Neural cell (in vitro differentiated cells): ENCODE measurements at regions not wholly inside any gene's neighbourhood (a gene's known extent, or its start where the extent isn't known, plus 50 kb on each side); places are given as distances from the start of the nearest gene placed in this dataset.

ENCODE experiments used
- H2AFZ ChIP-seq: fragments of 200-600, 300-800 bp; sonication (generic), shearing (Covaris generic); 2 replicates; pipeline ENCODE4 v1.6.0; 2014; ENCODE audit warnings: low read depth, mild to moderate bottlenecking, antibody characterized with exemption, low read length, moderate library complexity
- H3F3A ChIP-seq: fragments of 200-600 bp; shearing (Covaris generic); 2 replicates; pipeline ENCODE4 v1.6.1; 2016; ENCODE audit warnings: mild to moderate bottlenecking, moderate library complexity, mixed read lengths, antibody characterized with exemption, low read length; ENCODE audit not compliant: insufficient read depth, poor library complexity, severe bottlenecking
- H3K27ac ChIP-seq: fragments of 200-600, 300-800 bp; sonication (generic), shearing (Covaris generic); 2 replicates; pipeline ENCODE4 v1.5.1; 2014; ENCODE audit warnings: mild to moderate bottlenecking, low read length, moderate library complexity
- H3K27me3 ChIP-seq: fragments of 300-800, 200-600 bp; sonication (generic), shearing (Covaris generic); 2 replicates; pipeline ENCODE4 v1.6.0; 2014; ENCODE audit warnings: mild to moderate bottlenecking, low read depth, low read length, moderate library complexity; ENCODE audit not compliant: insufficient read depth
- H3K36me3 ChIP-seq: fragments of 300-800, 200-600 bp; sonication (generic), shearing (Covaris generic); 2 replicates; pipeline ENCODE4 v1.5.1; 2014; ENCODE audit warnings: mild to moderate bottlenecking, antibody characterized with exemption, low read length, moderate library complexity; ENCODE audit not compliant: insufficient read depth
- H3K4me2 ChIP-seq: fragments of 300-800, 200-600 bp; sonication (generic), shearing (Covaris generic); 2 replicates; pipeline ENCODE4 v1.6.0; 2014; ENCODE audit warnings: mild to moderate bottlenecking, low read length
- H3K4me3 ChIP-seq: fragments of 300-800, 200-600 bp; sonication (generic), shearing (Covaris generic); 2 replicates; pipeline ENCODE4 v1.5.1; 2014; ENCODE audit warnings: mild to moderate bottlenecking, low read length, moderate library complexity
- H3K79me2 ChIP-seq: fragments of 200-600 bp; shearing (Covaris generic); replicated peaks from 2 replicates; pipeline ENCODE4 v1.6.0; 2014; ENCODE audit warnings: mild to moderate bottlenecking, low read length, moderate library complexity; ENCODE audit not compliant: insufficient read depth
- H3K9ac ChIP-seq: fragments of 300-800, 200-600 bp; sonication (generic), shearing (Covaris generic); 2 replicates; pipeline ENCODE4 v1.6.1; 2016; ENCODE audit warnings: mild to moderate bottlenecking, low read length, mixed read lengths
- H3K9me2 ChIP-seq: fragments of 200-600 bp; shearing (Covaris generic); 2 replicates; pipeline ENCODE4 v1.6.1; 2016; ENCODE audit warnings: mild to moderate bottlenecking, low read length, mixed read lengths; ENCODE audit not compliant: insufficient read depth
- H3K9me3 ChIP-seq: fragments of 200-600, 300-800 bp; sonication (generic), shearing (Covaris generic); 2 replicates; pipeline ENCODE4 v1.6.1; 2016; ENCODE audit warnings: mild to moderate bottlenecking, mixed run types, low read length, moderate library complexity, mixed read lengths
- H4K20me1 ChIP-seq: fragments of 200-600 bp; shearing (Covaris generic); 2 replicates; pipeline ENCODE4 v1.6.1; 2016; ENCODE audit warnings: mild to moderate bottlenecking, mixed run types; ENCODE audit not compliant: insufficient read depth
- EP300 ChIP-seq: fragments of 450-650 bp; conservative IDR thresholded peaks from 2 replicates; pipeline ENCODE4 v1.6.1; 2014; ENCODE audit warnings: antibody characterized with exemption, mild to moderate bottlenecking, moderate library complexity; ENCODE audit not compliant: poor library complexity, severe bottlenecking
- EZH2 ChIP-seq: fragments of 200-600, 300-800 bp; shearing (Covaris generic), sonication (generic); IDR thresholded peaks from 2 replicates; pipeline ENCODE4 v1.6.1; 2014; ENCODE audit warnings: antibody characterized with exemption, low read length, borderline replicate concordance, mild to moderate bottlenecking; ENCODE audit not compliant: insufficient read depth, poor library complexity, severe bottlenecking
- MXI1 ChIP-seq: fragments of 450-650 bp; conservative IDR thresholded peaks from 2 replicates; pipeline ENCODE4 v1.6.1; 2014; ENCODE audit warnings: antibody characterized with exemption, mild to moderate bottlenecking; ENCODE audit not compliant: poor library complexity, severe bottlenecking
- POLR2AphosphoS5 ChIP-seq: IDR thresholded peaks from 2 replicates; pipeline ENCODE4 v1.6.1; 2012
- RAD21 ChIP-seq: fragments of 450-650 bp; conservative IDR thresholded peaks from 2 replicates; pipeline ENCODE4 v1.6.1; 2014; ENCODE audit warnings: antibody characterized with exemption, mild to moderate bottlenecking, moderate library complexity
- SMC3 ChIP-seq: fragments of 450-650 bp; conservative IDR thresholded peaks from 2 replicates; pipeline ENCODE4 v1.6.1; 2014; ENCODE audit warnings: antibody characterized with exemption, mild to moderate bottlenecking, moderate library complexity; ENCODE audit not compliant: poor library complexity
- TAF1 ChIP-seq: IDR thresholded peaks from 2 replicates; pipeline ENCODE4 v1.6.1; 2012; ENCODE audit warnings: low read depth
- TF ChIP-seq, protein P1 (sequence below): IDR thresholded peaks from 2 replicates; pipeline ENCODE4 v1.6.1; 2012; ENCODE audit warnings: borderline replicate concordance
- TF ChIP-seq, protein P2 (sequence below): fragments of 450-650 bp; IDR thresholded peaks from 2 replicates; pipeline ENCODE4 v1.5.1; 2014; ENCODE audit warnings: antibody characterized with exemption, mild to moderate bottlenecking, moderate library complexity; ENCODE audit not compliant: poor library complexity, severe bottlenecking

DNA sequence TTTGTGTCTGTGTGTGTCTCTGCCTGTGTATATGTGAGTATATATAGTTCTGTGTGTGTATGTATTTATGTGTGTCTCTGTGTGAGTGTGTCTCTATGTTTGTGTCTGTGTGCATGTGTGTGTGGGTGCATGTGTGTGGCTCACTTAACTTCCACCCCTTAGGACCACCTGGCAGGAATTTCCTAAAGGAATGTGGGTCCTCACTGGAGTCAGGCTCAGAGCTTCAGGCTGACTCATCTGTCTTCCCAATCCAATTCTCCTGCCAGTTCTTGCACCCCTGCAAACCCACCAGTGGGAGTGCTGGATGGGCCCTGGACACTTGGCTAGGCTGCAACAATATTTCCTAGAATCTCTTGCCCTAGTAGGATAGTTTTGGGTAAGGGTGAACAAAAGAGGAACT, 70.2 kb upstream of the GRB10 start:
- H2AFZ ChIP-seq = no peak overlapping the region
- H3F3A ChIP-seq = no peaks in the 10 kb centered on the region
- no peak overlapping the region for H3K4me2 ChIP-seq
- H4K20me1 ChIP-seq = no peaks in the 10 kb centered on the region
- no peaks in the 10 kb centered on the region for H3K79me2 ChIP-seq
- no peaks in the 10 kb centered on the region for H3K9me3 ChIP-seq
- H3K9me2 ChIP-seq = no peaks in the 10 kb centered on the region
- H3K27ac ChIP-seq = no peak overlapping the region
- H3K9ac ChIP-seq = no peak overlapping the region
- no peaks in the 10 kb centered on the region for H3K36me3 ChIP-seq
- no peaks in the 10 kb centered on the region for H3K27me3 ChIP-seq
- TF ChIP-seq POLR2AphosphoS5 (no peak), MXI1 (no peak), EP300 (no peak), EZH2 (no peak), RAD21 (no peak), SMC3 (no peak), TAF1 (no peak)
- TF ChIP-seq, protein P1, sequence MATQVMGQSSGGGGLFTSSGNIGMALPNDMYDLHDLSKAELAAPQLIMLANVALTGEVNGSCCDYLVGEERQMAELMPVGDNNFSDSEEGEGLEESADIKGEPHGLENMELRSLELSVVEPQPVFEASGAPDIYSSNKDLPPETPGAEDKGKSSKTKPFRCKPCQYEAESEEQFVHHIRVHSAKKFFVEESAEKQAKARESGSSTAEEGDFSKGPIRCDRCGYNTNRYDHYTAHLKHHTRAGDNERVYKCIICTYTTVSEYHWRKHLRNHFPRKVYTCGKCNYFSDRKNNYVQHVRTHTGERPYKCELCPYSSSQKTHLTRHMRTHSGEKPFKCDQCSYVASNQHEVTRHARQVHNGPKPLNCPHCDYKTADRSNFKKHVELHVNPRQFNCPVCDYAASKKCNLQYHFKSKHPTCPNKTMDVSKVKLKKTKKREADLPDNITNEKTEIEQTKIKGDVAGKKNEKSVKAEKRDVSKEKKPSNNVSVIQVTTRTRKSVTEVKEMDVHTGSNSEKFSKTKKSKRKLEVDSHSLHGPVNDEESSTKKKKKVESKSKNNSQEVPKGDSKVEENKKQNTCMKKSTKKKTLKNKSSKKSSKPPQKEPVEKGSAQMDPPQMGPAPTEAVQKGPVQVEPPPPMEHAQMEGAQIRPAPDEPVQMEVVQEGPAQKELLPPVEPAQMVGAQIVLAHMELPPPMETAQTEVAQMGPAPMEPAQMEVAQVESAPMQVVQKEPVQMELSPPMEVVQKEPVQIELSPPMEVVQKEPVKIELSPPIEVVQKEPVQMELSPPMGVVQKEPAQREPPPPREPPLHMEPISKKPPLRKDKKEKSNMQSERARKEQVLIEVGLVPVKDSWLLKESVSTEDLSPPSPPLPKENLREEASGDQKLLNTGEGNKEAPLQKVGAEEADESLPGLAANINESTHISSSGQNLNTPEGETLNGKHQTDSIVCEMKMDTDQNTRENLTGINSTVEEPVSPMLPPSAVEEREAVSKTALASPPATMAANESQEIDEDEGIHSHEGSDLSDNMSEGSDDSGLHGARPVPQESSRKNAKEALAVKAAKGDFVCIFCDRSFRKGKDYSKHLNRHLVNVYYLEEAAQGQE = no peak
- TF ChIP-seq, protein P2, sequence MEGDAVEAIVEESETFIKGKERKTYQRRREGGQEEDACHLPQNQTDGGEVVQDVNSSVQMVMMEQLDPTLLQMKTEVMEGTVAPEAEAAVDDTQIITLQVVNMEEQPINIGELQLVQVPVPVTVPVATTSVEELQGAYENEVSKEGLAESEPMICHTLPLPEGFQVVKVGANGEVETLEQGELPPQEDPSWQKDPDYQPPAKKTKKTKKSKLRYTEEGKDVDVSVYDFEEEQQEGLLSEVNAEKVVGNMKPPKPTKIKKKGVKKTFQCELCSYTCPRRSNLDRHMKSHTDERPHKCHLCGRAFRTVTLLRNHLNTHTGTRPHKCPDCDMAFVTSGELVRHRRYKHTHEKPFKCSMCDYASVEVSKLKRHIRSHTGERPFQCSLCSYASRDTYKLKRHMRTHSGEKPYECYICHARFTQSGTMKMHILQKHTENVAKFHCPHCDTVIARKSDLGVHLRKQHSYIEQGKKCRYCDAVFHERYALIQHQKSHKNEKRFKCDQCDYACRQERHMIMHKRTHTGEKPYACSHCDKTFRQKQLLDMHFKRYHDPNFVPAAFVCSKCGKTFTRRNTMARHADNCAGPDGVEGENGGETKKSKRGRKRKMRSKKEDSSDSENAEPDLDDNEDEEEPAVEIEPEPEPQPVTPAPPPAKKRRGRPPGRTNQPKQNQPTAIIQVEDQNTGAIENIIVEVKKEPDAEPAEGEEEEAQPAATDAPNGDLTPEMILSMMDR = no peak
- no peak overlapping the region for H3K4me3 ChIP-seq

DNA sequence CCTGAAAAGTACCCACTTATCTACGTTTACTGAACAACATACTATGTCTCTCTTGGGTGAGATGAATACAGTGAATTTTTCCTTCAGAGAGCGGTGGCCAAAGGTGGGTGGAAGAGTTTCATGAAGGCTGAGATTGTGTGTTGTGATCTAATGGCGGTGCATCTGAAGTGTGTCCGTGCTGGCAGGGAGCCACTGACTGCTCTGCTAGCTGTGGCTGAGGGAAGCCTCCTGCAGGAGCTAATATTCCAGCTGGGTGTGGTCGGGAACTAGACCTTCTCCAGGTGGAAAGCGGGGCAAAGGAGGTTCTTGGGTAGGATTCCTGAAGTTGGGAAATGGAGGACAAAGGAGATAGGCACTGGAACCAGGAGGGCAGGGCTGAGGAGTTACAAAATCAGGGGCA, 69.2 kb upstream of the GRB10 start:
- Histone ChIP-seq H3K9me3 (no peaks in the 10 kb centered on the region), H3K27ac (no peak overlapping the region), H3K9ac (no peak overlapping the region), H3K4me2 (no peak overlapping the region), H2AFZ (no peak overlapping the region), H3F3A (no peaks in the 10 kb centered on the region), H3K4me3 (no peak overlapping the region), H4K20me1 (no peaks in the 10 kb centered on the region), H3K27me3 (no peaks in the 10 kb centered on the region), H3K9me2 (no peaks in the 10 kb centered on the region), H3K36me3 (no peaks in the 10 kb centered on the region), H3K79me2 (no peaks in the 10 kb centered on the region)
- TF ChIP-seq RAD21 = no peak
- no peak for TF ChIP-seq EZH2
- TF ChIP-seq, protein P1 = no peak
- no peak for TF ChIP-seq TAF1
- TF ChIP-seq, protein P2 = no peak
- no peak for TF ChIP-seq POLR2AphosphoS5
